ENCODE measurements at regions not wholly inside any gene's neighbourhood (a gene's known extent, or its start where the extent isn't known, plus 50 kb on each side); places are given as distances from the start of the nearest gene placed in this dataset.
"Not testable (repeated sequence)": the region's sequence is repeated elsewhere in the genome, so short reads cannot be mapped to it uniquely, and the experiment has no call there.

DNA sequence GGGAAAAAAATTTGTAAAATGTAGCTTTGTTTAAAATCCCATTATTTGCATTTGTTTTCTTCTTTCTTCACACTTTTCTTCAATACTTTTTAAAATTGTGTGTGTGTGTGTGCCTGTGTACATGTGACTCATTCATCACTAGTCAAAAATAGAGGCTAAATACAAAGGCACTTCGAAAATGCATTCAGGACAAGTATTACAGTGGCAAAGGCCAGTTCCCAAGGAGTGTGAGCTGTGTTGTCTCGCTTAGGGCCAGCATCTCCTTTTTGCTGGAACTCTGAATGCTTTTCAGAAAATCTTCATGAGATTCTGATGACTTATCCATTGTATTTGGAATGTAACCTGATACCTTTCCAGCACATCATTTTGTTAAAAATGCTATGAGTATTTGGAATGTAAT is 288.5 kb upstream of the CNR1 start:
- no peak for DNase-seq

DNA sequence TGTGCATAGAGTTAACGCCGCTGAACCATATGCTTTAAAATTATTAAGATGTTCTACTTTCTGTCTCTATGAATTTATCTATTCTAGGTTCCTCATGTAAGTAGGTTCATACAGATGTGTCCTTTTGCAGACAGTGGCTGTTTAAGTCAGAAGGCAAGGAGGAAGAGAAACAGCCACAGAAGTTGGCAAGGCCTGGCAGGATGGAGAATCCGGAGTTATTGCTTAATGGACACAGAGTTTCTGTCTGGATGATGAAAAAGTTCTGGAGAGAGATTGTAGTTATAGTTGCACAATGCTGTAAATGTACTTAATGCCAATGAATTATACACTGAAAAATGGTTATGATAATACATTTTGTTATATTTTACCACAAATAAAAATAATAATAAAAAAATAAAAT is 283.6 kb upstream of the CNR1 start:
- DNase-seq: no peak

DNA sequence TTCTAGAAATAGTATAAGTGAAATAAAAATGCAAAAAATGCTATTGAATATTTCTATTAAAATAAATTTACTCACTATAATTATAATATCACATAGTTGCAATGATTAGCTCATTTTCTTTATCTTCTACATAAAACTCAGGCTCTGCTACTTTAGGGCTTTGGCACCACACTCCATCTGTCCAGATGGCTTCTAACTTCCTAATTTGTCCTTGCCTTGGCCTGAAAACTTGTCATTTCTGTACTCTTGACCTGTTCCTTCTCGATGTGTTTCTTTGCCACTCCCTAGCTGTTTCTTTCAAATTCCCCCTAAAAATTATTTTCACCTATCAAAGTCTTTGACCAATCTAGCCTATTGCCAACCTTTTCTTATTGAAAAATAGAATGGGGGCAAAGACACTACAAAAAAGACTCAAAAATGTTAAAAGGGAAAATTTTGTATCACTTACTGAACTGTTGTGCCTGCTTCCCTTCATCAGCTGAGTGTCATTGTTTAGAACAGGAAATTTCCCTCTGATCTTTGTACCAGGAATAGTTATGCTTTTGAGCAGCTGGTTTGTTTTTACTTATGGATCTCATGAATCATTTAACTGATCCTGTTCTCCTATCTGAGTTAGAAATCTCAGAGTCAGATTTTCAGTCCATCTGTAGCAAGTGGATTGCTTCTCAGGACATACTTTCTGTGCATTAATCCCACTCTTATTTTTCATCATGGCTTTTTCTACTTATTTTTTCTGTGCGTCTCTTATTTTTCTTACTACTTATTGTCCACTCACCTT is 279.2 kb upstream of the CNR1 start:
- no peak for DNase-seq

DNA sequence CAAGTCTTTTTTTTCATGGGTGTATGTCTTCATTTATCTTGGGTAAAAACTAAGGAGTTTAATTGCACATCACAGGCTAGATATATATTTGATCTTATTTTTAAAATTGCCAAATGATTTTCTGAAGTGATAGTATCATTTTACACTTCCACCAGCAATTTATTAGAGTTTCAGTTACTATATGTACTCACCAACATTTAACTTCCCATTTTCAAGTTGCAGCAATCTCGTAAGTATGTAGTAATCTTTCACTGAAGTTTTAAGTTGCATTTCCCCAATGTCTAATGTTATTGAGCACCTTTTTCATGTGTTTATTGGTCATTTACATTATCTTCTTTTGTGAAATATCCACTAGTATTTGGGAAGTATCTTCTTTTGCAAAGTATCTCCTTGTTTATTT is 277.4 kb upstream of the CNR1 start:
- no peak for DNase-seq

DNA sequence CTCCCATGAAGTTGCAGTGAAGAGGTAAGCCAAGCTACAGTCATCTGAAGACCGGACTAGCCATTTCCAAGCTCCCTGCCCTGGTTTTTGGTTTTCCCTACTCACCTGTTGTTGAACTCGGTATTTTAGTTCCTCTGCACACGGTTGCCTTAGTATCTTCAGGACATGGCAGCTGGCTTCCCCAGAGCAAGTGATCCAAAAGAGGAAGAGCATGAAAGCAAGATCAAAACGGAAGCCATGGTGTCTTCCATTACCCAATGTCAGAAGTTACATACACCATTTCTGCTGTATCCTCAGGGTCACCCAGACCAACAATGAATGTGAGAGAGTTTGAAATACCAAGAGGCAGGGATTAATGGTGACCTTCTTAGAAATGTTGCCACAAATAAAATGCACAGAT is 276.6 kb upstream of the CNR1 start:
- DNase-seq: no peak

DNA sequence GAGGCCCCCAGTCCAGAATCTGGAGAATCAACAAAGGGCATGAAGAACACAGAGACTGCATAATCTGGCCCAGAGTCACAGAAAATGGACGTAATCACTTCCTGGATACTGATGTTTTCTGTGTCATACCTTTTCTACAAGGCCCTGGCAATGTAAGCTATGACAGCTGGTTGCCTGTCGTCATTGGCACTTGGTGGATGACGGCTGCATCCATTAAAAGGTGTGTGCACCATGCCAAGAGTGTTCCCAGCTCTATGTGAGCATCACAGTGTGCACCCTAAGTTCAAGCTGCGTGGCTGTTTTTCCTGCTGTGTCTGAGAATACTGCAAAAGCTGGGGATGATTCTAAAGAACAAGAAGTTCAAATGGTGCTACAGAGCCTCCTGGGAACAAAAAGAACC is 275.2 kb upstream of the CNR1 start:
- no peak for DNase-seq

DNA sequence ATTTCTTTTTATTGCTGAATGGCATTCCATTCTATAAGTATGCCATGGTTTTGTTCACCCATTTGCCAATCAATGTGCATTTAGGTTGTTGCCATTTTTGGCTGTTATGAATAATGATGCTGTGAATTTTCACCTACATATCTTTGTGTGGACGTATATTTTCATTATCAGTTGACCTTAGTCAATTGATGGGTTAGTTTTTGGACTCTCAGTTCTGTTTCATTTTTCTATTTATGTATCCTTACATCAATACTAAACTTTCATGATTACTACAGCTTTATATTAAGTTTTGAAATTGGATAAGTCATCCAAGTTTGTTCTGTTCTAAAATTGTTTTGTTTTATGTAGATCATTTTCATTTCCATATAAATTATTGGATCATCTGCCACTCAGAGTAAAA is 261.9 kb upstream of the CNR1 start:
- DNase-seq: no peak

DNA sequence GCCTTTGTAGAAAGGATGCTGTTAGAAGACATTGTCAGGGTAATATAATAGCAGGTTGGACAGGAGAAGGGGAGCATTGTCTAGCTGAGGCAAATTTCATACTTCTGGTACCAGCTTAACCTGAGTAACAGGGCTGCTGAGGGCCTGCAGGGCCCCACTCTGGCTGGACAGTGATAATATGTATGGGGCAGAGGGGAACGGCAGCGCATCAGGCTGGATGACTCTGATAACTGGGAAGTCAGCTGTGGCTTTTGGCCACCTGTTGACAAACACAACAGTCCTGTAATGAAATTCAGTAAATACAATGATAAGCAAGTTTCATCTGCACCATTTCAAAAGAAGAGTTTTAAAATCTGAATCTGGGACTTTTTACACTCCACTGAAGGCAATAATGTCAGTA is 259.9 kb upstream of the CNR1 start:
- DNase-seq: no peak

DNA sequence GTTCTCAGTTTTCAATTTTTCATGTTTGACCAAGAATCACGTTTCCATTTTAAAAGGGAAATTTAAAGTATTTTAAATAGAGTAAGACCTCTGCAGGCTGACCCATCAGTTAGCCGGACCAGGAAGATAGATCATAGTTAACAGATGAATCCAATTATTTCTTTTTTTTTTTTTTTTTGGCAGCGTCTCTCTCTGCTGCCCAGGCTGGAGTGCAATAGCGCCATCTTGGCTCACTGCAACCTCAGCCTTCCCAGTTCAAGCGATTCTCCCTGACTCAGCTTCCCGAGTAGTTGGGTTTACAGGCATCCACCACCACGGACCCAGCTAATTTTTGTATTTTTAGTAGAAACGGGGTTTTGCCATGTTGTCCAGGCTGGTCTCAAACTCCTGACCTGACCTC is 256.7 kb upstream of the CNR1 start:
- DNase-seq: no peak

DNA sequence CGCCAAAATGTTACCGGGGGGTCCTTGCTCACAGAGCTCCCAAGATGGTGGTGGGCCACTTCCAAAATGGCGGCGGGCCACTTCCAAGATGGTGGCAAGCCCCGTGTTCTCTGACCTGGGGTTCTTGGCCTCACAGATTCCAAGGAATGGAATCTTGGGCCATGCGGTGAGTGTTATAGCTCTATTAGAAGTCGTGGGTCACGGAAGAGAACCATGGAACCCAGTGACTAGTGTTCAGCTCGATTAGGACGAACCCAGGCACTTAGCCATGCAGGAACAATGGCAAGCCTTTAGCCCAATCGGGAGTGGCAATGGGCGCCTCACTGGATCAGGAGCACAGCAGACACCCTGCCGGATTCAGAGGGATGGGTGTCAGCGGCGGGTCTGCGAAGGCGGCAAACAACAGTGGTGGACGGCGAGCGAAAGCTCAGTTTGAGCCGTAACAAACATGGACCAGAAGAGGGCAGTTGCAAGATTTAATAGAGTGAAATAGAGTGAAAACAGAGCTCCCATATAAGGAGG is 254.9 kb upstream of the CNR1 start:
- not testable (repeated sequence) for DNase-seq

DNA sequence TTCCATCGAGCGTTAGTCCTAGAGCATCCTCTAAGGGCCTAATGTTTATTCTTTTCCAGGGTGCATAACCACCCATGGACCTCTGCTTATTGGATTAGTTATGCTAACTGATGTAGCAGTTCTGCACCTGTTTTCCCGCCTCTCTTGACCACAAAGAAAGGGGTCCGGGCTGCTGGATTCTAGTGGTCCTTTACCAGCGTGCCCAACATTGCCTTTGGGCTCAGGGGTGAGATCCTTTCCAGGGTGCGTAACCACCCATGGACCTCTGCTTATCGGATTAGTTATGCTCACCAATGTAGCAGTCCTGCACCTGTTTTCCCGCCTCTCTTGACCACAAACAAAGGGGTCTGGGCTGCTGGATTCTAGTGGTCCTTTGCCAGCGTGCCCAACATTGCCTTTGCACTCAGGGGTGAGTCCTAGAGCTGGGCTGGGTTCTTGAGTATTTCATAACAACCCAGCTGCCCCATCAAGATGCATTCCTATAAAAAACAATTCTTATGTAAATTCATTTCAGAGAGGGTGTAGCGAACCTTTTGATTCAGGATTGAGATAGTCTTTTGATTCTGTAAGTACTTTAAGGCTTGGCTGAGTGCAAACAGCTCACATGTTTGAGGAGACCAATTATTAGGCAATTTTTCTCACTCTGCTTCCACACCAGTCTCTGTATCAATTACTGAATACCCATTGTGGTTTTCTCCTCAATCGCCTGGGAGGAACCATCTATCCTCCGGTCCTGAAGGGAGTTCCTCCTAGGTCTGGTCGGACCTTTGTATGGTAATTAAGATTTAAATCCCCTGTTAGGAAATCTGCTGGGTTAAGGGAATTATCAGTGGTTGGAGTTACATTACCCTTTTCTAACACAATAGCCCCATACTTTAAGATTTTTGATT is 253.0 kb upstream of the CNR1 start:
- not testable (repeated sequence) for DNase-seq

DNA sequence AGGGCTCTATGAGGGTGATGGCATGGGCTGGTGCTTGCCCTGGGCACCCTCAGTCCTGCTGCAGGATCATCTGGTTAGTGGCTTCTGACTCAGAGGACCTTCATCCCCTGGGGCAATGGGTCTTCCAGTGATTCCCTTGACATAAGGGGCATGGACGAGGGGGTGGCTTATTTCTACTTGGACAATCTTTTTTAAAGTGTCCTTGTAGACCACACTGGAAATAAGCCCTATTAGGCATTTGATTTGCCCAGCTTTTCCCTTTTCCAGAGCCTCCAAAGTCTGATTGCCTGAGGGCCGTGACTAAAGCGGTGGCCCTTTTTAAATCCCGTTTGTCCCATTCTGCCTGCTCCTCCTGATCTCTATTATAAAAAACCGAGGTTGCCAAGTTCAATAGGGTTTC is 251.2 kb upstream of the CNR1 start:
- DNase-seq: not testable (repeated sequence)

DNA sequence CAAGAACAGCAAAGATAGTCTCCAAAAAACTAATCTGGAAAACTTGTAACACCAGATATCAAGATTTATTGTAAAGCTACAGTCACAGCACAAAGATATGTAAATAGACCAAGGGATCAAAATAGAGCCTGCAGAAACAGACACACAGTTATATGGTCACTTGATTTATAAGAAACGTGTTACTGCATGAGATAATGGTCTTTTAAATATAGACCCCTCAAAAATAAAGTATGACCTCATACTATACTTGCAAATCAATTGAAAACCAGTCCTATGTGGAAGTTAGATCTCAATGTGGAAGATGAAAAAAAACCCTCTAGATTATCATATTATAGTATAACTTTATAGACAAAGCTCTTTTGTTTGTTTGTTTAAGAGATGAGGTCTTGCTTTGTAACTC is 247.3 kb upstream of the CNR1 start:
- DNase-seq: no peak

DNA sequence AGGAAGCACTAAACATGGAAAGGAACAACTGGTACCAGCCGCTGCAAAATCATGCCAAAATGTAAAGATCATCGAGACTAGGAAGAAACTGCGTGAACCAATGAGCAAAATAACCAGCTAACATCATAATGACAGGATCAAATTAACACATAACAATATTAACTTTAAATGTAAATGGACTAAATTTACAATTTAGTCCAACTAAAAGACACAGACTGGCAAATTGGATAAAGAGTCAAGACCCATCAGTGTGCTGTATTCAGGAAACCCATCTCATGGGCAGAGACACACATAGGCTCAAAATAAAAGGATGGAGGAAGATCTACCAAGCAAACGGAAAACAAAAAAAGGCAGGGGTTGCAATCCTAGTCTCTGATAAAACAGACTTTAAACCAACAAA is 242.2 kb upstream of the CNR1 start:
- not testable (repeated sequence) for DNase-seq

DNA sequence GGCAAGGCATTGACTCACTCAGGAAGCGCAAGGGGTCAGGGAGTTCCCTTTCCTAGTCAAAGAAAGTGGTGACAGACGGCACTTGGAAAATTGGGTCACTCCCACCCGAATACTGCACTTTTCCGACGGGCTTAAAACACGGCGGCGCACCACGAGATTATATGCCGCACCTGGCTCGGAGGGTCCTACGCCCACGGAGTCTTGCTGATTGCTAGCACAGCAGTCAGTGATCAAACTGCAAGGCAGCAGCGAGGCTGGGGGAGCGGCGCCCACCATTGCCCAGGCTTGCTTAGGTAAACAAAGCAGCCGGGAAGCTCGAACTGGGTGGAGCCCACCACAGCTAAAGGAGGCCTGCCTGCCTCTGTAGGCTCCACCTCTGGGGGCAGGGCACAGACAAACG is 240.5 kb upstream of the CNR1 start:
- DNase-seq: not testable (repeated sequence)

DNA sequence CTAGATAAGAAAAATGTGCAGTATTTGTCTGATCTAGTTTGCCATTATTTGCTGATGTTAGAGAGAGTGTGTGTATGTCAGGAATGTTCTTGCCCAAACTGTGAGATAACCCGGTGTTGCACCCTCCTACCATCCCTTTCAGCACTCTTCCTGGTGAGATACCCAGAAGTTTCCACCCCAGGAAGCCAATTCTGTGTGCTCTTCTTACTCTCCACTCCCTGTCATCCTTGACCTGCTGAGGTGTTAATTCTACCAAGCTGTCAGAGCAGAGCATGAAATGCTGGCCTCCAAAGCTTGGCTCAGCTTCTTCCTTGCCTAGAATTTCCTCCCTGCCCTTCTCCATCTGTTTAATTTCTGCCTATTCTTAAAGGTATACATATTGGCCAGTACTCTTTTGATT is 237.3 kb upstream of the CNR1 start:
- DNase-seq: no peak

DNA sequence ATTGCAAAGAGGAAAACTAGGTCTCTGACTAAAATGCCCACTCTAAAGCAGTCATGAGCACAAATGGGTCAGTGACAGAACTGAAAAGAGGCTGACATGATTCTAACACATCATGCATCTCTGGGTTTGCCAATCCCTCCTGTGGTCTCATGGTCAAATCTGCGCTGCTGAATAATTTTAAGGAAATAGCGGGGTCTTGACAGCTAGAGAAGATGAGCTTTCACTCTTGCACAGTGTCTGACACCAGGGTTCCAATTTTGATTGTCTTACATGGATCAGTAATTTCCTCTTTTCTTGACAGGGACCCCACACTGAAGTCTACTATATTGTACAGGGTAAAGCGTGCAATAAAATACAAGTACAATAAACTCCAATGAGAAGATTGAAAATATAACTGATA is 236.8 kb upstream of the CNR1 start:
- DNase-seq: no peak

DNA sequence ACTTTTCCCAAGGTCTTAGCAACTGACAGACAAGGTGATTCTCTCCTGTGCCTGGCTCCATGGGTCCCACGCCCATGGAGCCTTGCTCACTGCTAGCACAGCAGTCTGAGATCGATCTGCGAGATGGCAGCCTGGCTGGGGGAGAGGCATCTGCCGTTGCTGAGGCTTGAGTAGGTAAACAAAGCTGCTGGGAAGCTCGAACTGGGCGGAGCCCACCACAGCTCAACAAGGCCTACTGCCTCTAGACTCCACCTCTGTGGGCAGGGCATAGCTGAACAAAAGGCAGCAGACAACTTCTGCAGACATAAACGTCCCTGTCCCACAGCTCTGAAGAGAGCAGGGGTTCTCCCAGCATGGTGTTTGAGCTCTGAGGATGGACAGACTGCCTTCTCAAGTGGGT is 224.9 kb upstream of the CNR1 start:
- not testable (repeated sequence) for DNase-seq

DNA sequence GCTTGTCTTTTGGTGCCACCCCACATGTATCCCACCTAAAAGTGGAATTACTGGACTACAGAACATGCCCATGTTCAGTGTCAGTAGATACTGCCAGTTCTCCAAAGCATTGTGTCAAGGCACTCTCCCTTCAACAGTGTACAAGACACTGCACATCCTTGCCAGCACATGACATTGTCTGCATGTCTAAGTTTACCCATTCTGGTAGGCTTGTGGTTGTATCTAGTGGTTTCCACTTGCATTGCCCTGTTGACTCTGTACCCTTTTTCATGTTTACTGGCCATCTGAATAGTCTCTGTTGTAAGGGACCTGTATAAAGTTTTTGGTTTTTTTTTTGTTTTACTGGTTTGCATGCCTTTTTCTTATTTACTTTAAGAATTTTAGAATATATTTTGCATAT is 222.4 kb upstream of the CNR1 start:
- DNase-seq: no peak

DNA sequence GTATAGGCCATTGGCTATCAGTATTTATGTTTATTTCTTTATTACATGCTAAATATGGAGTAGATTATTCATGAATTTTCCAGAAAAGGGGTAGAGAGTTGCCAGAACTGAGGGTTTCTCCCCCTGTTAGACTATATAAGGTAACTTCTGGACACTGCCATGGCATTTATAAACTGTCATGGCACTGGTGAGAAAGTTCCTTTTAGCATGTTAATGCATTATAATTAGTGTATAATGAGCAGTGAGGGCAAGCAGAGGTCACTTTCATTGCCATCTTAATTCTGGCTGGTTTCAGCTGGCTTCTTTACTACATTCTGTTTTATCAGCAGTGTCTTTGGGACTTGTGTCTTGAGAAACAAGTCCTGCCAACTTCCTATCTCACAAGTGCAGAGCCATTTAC is 220.0 kb upstream of the CNR1 start:
- no peak for DNase-seq

DNA sequence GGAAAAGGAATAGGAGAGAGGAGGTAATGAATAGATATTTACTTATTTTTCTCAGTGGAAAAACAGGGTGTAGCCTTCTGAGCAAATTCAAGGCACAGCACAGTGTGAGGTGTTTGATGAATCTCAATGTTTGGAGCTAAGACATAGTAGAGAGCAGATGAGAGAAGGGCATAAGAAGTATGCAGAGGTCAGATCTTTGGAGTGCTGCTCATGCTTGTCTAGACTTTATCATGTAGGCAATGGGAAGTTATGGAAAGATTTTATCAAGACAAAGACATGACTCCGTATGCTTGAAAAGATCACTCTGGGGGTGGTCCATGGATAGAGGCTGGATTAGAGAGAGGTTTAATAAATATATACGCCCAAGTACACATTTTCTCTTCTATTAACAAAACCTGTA is 217.0 kb upstream of the CNR1 start:
- DNase-seq: no peak

DNA sequence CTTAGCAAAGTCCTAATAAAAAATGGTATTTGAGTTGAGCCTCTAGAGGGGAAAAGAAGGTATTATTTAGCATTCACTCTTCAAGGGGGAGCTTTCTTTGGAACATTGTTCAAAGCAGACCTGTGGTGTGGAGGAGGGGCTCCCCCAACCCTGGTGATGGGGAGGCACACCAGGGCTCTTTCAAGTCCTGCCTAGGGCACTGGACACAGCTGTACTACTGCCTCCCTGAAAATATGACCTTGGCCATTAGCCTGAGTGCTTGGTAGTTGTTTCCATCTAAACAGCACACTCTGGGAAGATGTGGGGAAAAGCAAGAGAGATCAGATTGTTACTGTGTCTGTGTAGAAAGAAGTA is 215.1 kb upstream of the CNR1 start:
- no peak for DNase-seq

DNA sequence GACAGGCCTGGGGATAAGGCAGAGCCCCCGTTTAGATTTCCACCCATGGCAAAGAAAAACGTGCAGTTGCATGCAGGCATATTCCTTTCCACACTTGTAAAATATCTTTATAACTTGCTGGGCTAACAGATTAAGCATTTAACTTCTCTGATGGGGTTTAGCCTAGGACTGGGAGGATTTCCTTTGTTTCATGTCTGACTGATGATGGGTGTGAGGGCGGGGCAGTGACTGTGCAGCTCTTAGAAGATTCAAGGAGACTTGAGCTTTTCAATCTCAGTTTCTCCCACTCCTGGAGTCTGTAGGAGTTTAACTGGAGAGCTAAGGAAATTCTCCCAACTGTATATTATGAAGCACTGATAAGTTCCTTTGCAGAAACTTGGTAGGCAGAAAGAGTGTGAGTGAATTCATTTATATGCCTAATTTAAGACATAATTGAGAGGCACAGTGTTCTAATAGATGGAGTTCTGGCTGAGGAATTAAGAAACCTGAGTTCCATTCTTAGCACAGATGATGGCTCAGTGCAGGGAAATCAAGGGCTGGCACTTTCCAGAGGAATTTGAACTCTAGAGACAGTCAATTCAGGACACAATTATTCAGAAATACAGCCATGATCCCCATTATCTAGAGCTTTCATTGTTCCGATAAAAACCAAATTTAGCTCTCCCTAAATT is 214.6 kb upstream of the CNR1 start:
- DNase-seq: no peak

Measured in hindlimb muscle (tissue), 1 donor.